ENCODE measurements at regions not wholly inside any gene's neighbourhood (a gene's known extent, or its start where the extent isn't known, plus 50 kb on each side); places are given as distances from the start of the nearest gene placed in this dataset.
A peak's percentile ranks its signal among the peaks of the same experiment; 100 is the strongest.

GRCh38 chr6:66664112-66664511, 957.1 kb upstream of the EYS start:
- H3K23me2 ChIP-seq (ENCODE audit: low read depth, low read length), result no peaks in the 10 kb centered on the region
- H3K27me3 ChIP-seq (replicated peaks in 1 of 4; ENCODE audit: control insufficient read depth in 3 of 4, extremely low read depth in 1 of 4, insufficient read depth in 3 of 4, low read length in 3 of 4), result no peaks in the 10 kb centered on the region
- no peak overlapping the region for H4K8ac ChIP-seq (ENCODE audit: extremely low read depth, insufficient read depth, low read length)
- DNase-seq (ENCODE audit: low read depth in 1 of 2, low spot score in 2 of 2) (no peak), FAIRE-seq (no peak)
- no peak overlapping the region for H2BK120ac ChIP-seq (replicated peaks; ENCODE audit: low read depth, low read length)
- no peak overlapping the region for H2AFZ ChIP-seq (ENCODE audit: low read length)
- H2BK20ac ChIP-seq (ENCODE audit: low read length), result no peak overlapping the region
- no peaks in the 10 kb centered on the region for H4K20me1 ChIP-seq (replicated peaks in 1 of 2; ENCODE audit: control insufficient read depth in 1 of 2, insufficient read depth in 2 of 2, low read length in 2 of 2)
- peak; percentile 99 for TF ChIP-seq MAFK (IDR thresholded peaks at IDR 0.05; ENCODE audit: low read depth, low read length)
- no peak for TF ChIP-seq CTCF (IDR thresholded peaks at IDR 0.05; ENCODE audit: control extremely low read depth in 1 of 3, insufficient read depth in 1 of 3, low read depth in 1 of 3, low read length in 3 of 3)
- TF ChIP-seq BACH1 (IDR thresholded peaks at IDR 0.05; ENCODE audit: low read length), result no peak
- no peak for TF ChIP-seq SRF (IDR thresholded peaks at IDR 0.05; ENCODE audit: low read depth, low read length)
- no peak for TF ChIP-seq SIX5 (IDR thresholded peaks at IDR 0.05; ENCODE audit: low read depth, low read length)
- TF ChIP-seq CREB1 (IDR thresholded peaks at IDR 0.05), result no peak
- no peak for TF ChIP-seq RAD21 (IDR thresholded peaks at IDR 0.05 in 1 of 2, conservative IDR thresholded peaks at IDR 0.05 in 1 of 2; ENCODE audit: low read depth in 2 of 2, low read length in 2 of 2)
- no peak overlapping the region for H2BK5ac ChIP-seq (ENCODE audit: low read depth, low read length)
- H4K91ac ChIP-seq (replicated peaks; ENCODE audit: insufficient read length, low read length), result no peak overlapping the region
- H3K4ac ChIP-seq (replicated peaks; ENCODE audit: insufficient read length, low read depth, low read length), result no peak overlapping the region
- H3K9ac ChIP-seq (replicated peaks in 1 of 4; ENCODE audit: extremely low read depth in 1 of 4, low read depth in 3 of 4, low read length in 3 of 4), result no peak overlapping the region
- H2AK5ac ChIP-seq (ENCODE audit: low read depth, low read length), result no peak overlapping the region
- no peak overlapping the region for H3K4me3 ChIP-seq (ENCODE audit: extremely low read depth in 1 of 4, insufficient read depth in 2 of 4, low read depth in 3 of 4, low read length in 4 of 4)
- ChIA-PET CTCF (ENCODE audit: partially characterized antibody) (no interaction called here), POLR2A (ENCODE audit: partially characterized antibody) (no interaction called here)
- no peak overlapping the region for H3K27ac ChIP-seq (ENCODE audit: low read depth, low read length)
- no peak overlapping the region for H3K23ac ChIP-seq (ENCODE audit: insufficient read length)
- no peak overlapping the region for H3K4me2 ChIP-seq (ENCODE audit: insufficient read depth in 1 of 2, low read depth in 2 of 2, low read length in 2 of 2)
- no peak overlapping the region for H3K56ac ChIP-seq (replicated peaks; ENCODE audit: insufficient read length, low read depth, low read length)
- no peaks in the 10 kb centered on the region for H3K36me3 ChIP-seq (ENCODE audit: control insufficient read depth in 2 of 4, insufficient read depth in 4 of 4, low read length in 3 of 4)
- no peak overlapping the region for H2BK12ac ChIP-seq (ENCODE audit: low read depth, low read length)
- H2BK15ac ChIP-seq (ENCODE audit: low read length), result no peak overlapping the region
- H3K79me2 ChIP-seq (ENCODE audit: control insufficient read depth in 1 of 2, insufficient read depth in 2 of 2, low read length in 2 of 2), result no peaks in the 10 kb centered on the region
- no peaks in the 10 kb centered on the region for H3K9me3 ChIP-seq (ENCODE audit: insufficient read depth in 2 of 2, low read depth in 1 of 2, low read length in 1 of 2)
- WGBS, 2 experiments (ENCODE audit: extremely low coverage in 1 of 2, insufficient coverage in 1 of 2, insufficient read length in 1 of 2, insufficient replicate concordance in 2 of 2, low coverage in 1 of 2, low lambda C conversion rate in 2 of 2, missing lambda C conversion rate in 1 of 2), result 93% methylated on average over 4 of the region's 4 CpGs; no CpG with 5 or more reads in 1 of the 2 experiments
- H4K5ac ChIP-seq (ENCODE audit: insufficient read length, low read depth, low read length), result no peak overlapping the region
- H3K14ac ChIP-seq (ENCODE audit: insufficient read length), result no peak overlapping the region
- H3K4me1 ChIP-seq (replicated peaks in 1 of 4; ENCODE audit: control insufficient read depth in 3 of 4, insufficient read depth in 4 of 4, low read length in 3 of 4), result peaks cover 0 to 7% (median 0%) of the 10 kb centered on the region in 4 experiments; a peak in 2 of 7 replicates
- H3K79me1 ChIP-seq (ENCODE audit: low read depth, low read length), result no peaks in the 10 kb centered on the region
- no peak overlapping the region for H3K18ac ChIP-seq (ENCODE audit: extremely low read depth, low read length)

Measured in H1 (cell line).